Bone marrow (tissue), 2 donors: ENCODE measurements at regions not wholly inside any gene's neighbourhood (a gene's known extent, or its start where the extent isn't known, plus 50 kb on each side); places are given as distances from the start of the nearest gene placed in this dataset.
"Not testable (repeated sequence)": the region's sequence is repeated elsewhere in the genome, so short reads cannot be mapped to it uniquely, and the experiment has no call there.

Experiments
- DNase-seq, 2 donors: peaks; one replicate each; lab custom pipeline; 2025; lab: John Stamatoyannopoulos, UW

DNA sequence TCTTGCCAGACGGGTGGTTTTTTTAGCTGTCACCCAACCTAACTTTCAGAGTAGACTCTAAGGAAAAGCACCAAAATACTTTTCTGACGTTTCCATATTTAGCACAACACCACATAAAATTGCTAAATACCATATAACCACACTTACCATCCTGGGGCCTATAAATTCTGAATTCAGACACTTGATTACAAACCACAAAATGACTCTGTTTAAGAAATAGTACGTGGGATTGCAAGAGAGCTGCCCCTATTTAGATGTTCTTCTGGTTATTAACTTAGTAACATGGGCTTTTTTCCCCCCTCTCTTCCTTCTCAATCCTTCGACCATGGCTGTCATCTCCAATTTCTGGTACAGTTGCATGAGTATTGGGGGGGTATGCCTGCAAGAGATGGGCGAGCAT lies 287.7 kb downstream of the BMP4 start:
- no peak for DNase-seq

DNA sequence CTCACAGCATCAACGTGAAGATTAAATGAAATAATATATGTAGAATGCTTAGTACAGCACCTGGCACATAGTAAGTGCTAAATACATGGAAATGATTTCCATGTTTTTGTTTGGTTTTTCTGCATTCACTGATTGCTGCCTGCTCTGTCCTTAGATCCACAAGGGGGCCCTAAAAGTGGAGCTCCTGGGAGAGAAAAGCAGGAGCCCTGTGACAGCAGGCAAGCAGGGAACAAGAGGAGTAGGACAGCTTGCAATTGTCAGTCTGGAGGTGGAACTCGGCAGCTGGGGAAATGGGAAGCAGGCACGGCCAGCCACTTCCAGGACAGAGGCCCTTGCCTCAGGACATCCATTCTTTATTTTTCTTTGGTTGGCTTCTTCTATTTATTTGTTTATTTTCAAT lies 292.9 kb downstream of the BMP4 start:
- no peak for DNase-seq

DNA sequence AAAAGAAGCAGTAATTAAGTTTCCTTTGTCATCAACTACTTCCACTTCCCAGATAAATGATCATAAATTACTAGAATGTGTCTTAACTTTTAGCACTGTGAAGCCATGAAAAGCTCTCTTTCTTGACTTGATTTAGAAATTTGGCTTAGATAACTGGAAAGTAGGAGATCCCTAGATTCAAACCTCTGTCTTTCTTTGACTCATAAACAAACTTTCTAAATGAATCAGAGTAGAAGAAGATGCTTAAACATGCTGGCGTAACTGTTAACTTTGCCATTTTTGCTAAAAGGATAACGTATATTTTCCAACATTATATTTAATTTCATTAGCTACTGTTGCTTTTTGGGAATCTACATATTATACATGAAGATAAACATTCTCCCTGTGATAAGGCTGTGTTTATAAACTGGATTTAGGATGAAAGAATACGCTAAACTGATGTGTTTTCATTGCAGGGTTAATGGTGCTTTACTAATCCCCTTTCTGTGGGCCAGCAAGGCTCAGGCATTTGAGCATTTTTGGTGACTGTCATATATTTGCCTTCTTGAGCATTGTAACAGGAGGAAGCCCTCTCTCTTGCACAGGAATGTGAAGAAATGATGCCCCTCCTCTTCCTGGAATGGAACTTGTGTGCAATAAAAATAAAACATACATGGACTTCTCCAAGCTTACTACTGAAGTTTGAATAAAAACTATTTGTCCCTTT lies 301.4 kb downstream of the BMP4 start:
- DNase-seq: no peak

DNA sequence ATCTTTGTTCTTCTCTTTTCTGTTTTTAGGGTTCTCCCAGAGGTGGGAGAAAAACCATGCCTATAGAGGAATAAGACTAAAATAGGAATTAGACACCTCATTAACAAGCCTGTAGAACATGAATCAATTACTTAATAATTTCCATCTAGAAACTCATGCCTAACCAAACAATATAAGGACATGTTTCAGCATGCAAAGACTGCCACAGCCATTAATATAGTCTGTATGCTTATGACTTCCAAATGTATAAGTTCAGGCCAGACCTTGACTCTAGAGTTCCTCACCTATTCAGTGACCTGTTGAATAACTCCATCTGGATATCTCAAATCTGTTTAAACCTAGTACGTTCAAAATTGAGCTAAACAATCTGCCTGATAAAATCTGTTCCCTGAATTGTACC lies 304.6 kb downstream of the BMP4 start:
- no peak for DNase-seq

DNA sequence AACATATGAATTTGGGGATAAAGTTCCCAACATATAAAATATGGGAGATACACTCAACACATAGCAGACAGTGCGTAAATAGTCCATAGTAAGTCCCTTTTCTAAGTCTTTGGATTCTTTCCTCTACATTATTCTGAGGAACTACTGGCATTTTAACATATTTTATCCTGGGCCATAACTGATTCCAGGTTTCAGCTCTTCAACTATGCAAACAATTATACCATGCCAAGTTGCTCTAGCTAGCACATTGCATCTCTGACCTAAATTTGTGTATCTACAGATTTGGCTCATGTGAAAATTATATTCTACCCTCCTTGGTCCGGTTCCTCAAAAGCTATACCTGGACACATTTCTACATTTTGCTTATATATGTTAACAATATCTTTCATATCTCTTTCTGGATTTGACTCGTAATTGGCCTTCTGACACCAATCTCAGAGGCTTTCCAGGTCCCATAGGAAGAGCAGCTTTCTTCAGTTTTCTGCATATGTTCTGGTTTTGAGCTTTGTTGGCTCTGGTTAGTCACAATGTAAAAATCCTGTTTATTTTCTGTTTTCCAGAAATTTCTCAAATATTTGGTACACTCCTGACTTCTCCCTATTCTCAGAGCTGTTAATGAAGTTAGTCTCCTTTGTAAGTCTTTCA lies 305.4 kb downstream of the BMP4 start:
- DNase-seq: no peak

DNA sequence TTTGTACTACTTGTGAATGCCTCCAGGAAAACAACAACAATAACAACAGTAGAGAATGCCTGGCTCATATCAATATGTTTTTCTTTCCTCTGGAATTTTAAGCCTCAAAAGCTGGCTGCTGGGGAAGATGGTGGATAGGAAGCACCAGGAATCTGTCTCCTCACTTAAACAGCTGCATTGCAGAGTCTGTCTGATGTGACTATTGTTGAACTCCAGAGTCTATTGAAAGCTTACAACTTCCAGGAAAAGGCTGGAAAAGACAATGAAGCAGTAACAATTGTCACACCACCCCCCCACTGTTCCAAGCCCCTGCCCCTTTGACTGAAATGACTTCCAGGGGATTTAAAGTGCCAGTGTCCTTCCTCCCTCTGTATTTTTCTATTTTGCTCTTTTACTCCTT lies 309.7 kb downstream of the BMP4 start:
- DNase-seq: no peak

DNA sequence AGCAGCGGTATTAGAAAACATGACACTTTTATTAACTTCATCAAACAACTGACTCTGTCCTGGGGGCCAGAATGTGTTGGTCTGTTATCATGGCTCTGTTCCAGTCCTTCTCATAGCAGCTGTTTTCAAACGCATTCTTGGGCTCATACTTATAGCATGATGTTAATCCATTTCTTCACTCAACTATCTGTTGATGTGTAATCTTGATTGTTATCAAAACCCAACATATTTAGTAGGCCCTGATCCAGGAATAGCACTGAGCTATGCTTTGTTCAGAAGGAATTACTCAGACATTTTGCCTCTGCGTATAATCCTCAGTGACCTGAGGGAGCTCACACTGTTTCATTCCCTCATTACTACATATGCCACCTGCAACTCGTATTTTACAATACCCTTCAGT lies 315.9 kb downstream of the BMP4 start:
- DNase-seq: no peak

DNA sequence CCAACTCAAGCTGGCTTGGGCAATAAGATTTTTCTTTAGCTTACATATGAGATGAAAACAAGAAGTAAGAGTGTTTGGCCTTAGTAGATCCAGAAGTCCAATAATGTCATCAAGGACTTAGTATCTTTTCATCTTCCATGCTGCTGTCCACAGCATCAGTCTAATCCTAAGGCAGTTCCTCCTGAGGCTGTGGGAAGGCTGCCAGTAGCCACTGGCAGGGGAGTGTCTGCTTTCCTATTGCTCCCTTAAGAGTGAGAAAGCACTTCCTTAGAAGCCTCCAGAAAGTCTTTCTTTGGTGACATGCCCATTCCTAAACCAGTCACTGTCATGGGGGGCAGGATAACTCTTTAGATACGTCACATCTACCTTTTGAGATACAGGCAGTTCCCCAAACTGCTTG lies 317.7 kb downstream of the BMP4 start:
- no peak for DNase-seq

DNA sequence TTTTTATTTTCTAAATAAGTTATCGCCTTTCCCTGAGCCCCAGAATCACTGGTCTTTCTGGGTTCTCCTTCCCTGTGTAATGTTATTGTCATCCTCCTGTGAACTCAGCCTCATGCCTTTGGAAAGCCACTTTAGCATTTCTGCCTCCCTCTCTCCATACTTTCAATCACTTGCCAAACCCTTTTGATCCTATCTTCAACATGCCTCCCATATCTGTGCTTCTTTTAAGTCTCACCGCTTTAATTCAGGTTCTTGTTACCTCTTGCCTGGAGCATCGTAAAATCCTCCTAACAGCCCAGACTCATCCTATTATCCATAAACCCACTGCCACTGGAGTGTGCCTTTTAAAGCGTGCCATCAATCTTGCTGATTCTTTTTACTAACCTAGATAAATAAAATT lies 321.8 kb downstream of the BMP4 start:
- DNase-seq: no peak

DNA sequence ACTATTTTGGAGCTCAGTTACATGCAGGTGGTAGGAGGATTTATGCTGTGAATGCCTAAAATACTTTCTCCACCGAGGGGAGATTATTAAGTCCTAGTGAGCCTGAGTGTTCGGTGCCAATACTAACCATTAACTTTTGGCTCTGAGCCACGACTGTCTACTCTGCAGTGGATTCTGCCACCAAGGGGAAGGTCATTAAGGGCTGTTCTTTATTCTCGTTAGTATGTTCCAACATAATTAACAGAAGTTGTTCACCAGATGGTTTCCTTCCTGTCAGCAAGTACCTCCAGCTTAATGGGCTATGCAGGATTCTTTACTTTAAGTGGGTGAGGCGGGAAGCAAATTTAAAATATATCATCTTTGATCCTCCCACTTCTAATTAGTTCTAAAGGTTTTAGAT lies 326.3 kb downstream of the BMP4 start:
- no peak for DNase-seq

DNA sequence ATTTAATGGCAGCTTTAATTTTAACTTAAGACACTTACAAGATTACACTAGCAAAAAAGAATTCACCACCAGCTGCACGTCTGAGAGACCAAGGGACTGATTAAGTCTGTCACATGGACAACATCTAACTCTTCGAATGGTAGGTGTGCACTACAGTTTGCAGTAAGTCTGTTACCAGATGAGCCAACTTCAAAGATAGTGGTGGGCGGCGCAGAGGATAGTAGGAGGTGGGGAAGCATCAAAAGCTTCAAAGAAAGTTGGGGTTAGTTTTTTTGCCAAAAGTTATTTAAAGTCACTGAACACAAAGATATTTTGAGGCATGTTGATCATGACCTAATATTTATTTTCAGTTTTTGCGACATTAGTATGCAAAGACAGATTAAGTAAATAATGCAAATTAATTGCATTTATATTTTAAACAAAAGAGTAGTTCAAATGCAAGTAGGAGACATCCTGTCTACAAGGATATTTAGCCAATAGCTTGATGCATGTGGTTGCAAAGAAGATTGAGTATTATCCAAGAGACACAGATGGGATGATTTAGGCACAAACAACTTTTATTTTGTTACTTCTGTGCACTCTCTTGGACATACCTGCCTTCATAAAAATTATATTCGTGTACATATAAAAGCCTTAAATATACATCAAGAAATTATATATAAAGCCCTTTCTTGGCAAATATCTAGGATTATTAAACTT lies 327.7 kb downstream of the BMP4 start:
- DNase-seq: no peak

DNA sequence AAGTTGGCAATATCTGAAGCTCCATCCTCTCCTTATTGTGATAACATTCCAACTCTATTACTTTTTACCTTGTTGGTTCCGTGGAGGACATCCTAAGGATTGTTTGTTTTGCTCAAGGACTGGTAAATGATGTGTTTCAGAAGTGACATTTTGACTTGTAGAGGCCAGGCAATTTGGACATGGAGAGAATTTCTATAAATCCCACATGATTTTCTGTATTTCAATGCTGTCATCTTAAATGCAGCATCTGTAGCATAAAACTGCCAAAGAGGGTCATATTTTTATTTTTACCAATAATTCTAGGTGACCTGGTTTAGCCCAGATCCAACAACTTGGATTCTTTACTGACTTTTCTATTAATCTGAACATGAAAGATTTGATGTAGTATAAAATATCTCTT lies 328.4 kb downstream of the BMP4 start:
- no peak for DNase-seq

DNA sequence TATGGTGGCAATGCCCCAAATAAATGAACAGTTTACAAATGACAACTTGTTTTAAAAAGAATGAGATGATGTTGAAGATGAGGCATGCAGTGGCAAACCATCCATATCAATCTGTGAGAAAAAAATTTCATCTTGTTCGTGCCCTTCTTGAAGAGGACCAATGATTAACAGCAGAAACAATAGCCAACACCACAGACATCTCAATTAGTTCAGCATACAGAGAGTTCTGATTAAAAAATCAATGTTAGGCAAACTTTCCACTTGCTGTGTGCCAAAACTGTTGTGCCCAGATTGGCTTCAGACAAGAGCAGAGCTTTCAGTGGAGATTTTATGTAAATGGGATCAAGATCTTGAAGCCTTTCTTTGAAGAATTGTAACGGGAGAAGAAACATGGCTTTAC lies 329.9 kb downstream of the BMP4 start:
- DNase-seq: no peak

DNA sequence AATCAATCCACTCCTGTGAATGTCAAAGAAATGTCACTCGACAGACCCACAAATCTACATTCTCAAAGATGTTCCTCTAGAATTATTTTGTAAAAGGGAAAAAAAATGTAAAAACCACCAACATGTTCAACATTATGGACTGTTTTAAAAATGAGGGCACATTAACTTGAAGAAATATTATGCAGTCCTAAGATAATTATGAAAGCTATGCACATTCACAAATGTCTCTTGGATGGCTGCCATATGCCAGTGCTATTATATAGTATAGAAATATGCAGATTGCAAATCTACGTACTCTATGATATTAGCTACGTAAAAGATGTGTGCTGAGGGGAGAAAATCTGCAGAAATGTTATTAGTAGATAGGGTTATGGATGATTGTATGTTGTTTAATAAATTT lies 334.2 kb downstream of the BMP4 start:
- DNase-seq: no peak

DNA sequence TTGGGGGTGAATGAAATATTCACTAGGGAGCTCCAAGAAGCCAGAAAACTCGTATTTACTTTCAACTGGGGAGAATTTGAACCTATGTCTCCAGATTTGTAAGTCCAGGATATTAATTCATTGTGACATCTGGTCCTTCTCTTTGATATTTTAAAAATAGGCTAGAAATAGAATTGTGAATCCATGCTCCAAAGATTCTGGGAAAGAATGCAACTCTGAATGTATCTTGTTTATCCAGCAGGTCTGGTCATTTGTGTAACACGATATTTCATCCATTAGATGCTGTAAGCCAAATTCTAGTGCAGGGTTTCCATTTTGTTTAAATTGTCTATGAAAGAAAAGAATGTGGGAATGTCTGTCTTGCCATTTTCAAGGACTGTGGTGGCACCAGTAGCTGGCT lies 334.7 kb downstream of the BMP4 start:
- DNase-seq: no peak

DNA sequence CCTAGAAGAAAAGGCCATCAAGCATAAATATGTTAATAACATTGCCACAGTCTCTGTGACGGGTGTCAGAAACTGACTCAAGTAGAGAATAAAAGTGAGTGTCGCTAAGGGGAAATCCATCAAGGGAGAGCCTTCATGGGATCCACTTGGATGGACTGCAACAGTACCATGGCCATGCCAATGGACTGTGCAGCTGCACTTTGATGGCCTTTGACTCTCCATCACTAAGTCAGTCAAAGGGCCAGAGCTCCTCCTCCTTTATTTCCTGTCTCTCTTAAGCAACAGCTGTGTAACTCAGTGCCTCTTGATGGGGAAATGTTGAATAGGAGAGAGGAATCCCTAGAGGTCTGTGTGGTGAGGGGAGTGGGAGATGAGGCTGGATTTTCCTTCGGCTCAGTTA lies 335.2 kb downstream of the BMP4 start:
- DNase-seq: no peak

DNA sequence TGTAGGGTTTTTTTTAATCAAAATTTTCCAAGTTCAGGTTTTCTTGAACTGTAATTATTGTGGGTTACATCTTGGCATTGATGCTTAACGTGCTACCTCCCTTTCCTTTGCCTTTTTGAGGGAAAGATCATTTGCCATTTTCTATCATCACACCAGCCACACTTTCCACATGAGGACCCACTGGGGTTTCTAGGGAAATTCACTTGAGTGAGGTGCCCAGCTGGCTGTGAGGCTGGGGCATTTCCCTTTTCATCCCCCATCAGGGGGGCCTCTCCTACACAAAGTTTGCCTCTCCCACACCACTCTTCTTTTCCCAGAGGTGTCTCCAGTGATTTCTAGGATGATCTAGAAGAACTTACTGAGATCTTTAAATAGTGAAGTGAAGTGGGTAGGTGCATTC lies 335.7 kb downstream of the BMP4 start:
- no peak for DNase-seq

DNA sequence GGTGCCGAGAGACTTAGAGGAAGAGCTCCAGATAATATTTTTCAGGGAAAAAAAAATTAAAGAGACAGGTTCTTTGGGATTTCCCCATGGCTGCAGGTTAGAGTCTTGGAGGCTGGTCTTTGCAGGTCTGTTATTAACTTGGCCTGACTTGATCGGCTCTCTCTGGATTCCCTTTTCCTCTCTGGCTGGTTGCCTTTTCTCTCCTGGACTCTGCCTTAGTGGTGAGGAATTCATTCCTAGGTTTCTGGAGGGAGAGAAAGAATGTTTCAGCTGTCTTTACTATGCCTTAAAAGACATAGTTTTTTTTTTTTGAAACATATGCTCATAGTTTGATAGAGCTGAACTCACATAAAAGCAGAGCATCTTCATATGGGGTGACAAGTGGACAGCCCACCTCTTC lies 336.3 kb downstream of the BMP4 start:
- DNase-seq: no peak

DNA sequence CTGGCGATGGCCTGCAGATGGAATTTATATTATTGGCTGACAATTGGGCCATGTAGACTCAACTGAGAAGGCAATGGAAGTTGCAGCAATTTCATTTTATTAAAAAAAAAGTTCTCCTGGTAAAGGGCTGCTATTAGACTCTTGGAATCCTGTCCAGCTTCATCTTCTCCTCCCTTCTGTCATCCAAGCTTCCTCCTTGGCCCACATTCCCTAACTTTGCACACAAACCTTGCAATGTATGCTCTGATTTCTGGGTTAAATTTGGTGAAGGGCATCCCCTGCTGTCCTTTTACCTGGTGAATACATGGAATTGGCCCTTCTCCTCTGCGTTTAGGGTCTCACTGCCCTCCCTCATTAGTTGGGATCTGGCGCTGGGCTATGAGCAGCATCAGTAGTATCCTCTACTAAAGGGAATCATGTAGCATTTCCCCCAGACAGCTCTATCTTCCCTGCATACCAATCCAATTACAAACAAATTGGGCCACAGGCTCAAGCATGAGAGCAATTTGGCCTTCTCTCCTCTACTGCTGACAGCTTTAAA lies 336.9 kb downstream of the BMP4 start:
- no peak for DNase-seq

DNA sequence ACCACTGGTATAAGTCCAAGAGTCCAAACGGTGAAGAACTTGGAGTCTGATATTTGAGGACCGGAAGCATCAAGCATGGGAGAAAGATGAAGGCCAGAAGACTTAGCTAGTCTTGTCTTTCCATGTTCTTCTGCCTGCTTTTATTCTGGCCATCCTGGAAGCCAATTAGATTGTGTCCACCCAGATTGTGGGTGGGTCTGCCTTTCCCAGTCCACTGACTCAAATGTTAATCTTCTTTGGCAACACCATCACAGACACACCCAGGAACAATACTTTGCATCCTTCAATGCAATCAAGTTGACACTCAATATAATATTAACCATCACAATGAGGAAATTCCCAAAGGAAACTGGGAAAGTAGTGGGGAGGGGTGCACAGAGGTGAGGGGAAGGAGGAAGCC lies 340.1 kb downstream of the BMP4 start:
- not testable (repeated sequence) for DNase-seq

DNA sequence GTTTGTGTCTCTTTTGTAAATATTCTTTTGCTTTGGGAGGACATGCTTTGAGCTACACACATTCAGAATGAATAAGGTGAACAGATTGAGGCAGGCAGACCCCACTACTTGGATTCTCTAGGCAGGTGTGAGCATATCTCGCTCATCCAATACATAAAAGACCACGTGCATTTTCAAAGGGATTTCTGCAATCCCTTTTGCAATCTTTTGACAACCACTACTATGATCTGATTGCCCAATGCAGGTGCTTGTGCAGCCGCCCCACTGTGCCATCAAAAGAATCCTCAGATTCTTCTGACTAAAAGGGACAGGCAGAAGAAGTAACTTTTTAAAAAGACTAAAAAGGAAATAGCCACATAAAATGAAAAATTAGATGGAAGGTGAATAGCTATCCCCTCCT lies 341.4 kb downstream of the BMP4 start:
- DNase-seq: no peak

DNA sequence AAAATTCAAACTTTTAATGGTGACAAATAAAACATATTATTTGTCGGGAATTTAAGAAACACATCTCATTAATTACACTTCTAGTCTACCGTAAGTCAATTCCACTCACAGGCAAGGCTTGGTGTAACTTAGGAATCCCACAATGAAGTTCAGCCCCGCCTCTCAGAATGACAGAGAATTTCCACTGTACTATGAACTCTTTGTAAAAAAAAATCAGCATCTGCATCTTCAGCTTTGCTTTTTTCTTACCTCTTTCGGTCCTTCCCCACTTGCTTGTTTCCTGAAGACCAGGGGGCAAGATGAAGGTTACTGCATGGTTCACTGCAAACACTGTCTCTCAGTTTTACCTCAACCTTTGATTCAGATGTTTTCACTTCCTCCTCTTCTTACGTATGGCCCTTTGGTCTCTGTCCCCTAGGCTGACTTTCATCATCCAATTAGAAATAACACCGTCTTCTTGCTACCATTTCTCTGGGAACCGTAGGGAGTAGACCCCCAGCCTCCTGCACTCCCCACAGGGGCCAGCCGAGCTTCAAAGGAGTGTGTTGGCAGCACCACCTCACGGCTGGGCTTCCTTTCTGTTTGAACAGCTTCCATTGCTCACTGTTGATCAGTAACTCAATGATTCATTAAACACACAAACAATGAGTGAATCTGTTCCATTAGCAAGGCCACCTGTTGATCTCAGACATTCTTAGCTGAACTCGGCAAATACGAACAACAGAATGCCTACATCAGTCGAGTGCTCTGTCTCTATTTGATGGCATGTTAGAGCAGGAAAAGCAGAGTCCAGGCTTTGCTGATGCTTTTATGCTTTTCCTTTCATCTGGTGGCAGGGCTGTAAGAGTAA lies 343.0 kb downstream of the BMP4 start:
- no peak for DNase-seq
